ENCODE measurements at regions not wholly inside any gene's neighbourhood (a gene's known extent, or its start where the extent isn't known, plus 50 kb on each side); places are given as distances from the start of the nearest gene placed in this dataset.
"Not testable (repeated sequence)": the region's sequence is repeated elsewhere in the genome, so short reads cannot be mapped to it uniquely, and the experiment has no call there.

GRCh38 chrX:142938793-142939192, 86.9 kb upstream of the SPANXN4 start:
- in situ Hi-C loops (cut with MboI; ENCODE audit: low sequenced_read_pairs, unreplicated experiment), result no loop called here
- no peak for DNase-seq (ENCODE audit: low spot score)
- TF ChIP-seq CTCF (IDR thresholded peaks at IDR 0.05; ENCODE audit: borderline replicate concordance, control extremely low read depth, extremely low read depth, insufficient read depth, missing control alignments), result no peak

GRCh38 chrX:142972147-142972809, 53.5 kb upstream of the SPANXN4 start:
- DNase-seq (ENCODE audit: low spot score); in situ Hi-C loops (cut with MboI; ENCODE audit: low sequenced_read_pairs, unreplicated experiment): not testable (repeated sequence)
